OCI-LY1 (cell line): ENCODE measurements at regions not wholly inside any gene's neighbourhood (a gene's known extent, or its start where the extent isn't known, plus 50 kb on each side); places are given as distances from the start of the nearest gene placed in this dataset.
"Not testable (repeated sequence)": the region's sequence is repeated elsewhere in the genome, so short reads cannot be mapped to it uniquely, and the experiment has no call there.

Experiments used
- H2AFZ ChIP-seq: fragments of 200-600 bp; sonication (generic), shearing (Covaris generic); 2 replicates; pipeline ENCODE4 v1.6.0; 2014; ENCODE audit warnings: antibody characterized with exemption, mild to moderate bottlenecking, low read length
- H3F3A ChIP-seq: fragments of 200-600 bp; sonication (generic), shearing (Covaris generic); 2 replicates; pipeline ENCODE4 v1.6.0; 2014; ENCODE audit warnings: mild to moderate bottlenecking, antibody characterized with exemption, low read length, moderate library complexity; ENCODE audit not compliant: insufficient read depth
- H3K27ac ChIP-seq: fragments of 200-600 bp; sonication (generic); 2 replicates; pipeline ENCODE4 v1.5.1; 2014; ENCODE audit warnings: low read length, mixed run types, mild to moderate bottlenecking, low read depth; ENCODE audit not compliant: poor library complexity, severe bottlenecking
- H3K27me3 ChIP-seq: fragments of 200-600 bp; sonication (generic); 2 replicates; pipeline ENCODE4 v1.6.0; 2014; ENCODE audit warnings: antibody characterized with exemption, mild to moderate bottlenecking, low read length, moderate library complexity; ENCODE audit not compliant: insufficient read depth
- H3K36me3 ChIP-seq: fragments of 200-600 bp; sonication (generic); 2 replicates; pipeline ENCODE4 v1.6.1; 2014; ENCODE audit warnings: mild to moderate bottlenecking, antibody characterized with exemption, low read length, moderate library complexity, mixed read lengths; ENCODE audit not compliant: insufficient read depth
- H3K4me1 ChIP-seq: fragments of 200-600 bp; sonication (generic); 2 replicates; pipeline ENCODE4 v1.5.1; 2014; ENCODE audit warnings: mild to moderate bottlenecking, low read length, moderate library complexity; ENCODE audit not compliant: insufficient read depth, severe bottlenecking
- H3K4me2 ChIP-seq: fragments of 200-600 bp; sonication (generic), shearing (Covaris generic); 2 replicates; pipeline ENCODE4 v1.6.1; 2014; ENCODE audit warnings: low read length
- H3K4me3 ChIP-seq: fragments of 200-600 bp; sonication (generic); 2 replicates; pipeline ENCODE4 v1.5.1; 2014; ENCODE audit warnings: low read length, low read depth, mild to moderate bottlenecking, mixed read lengths; ENCODE audit not compliant: poor library complexity, severe bottlenecking
- H3K79me2 ChIP-seq: fragments of 200-600 bp; shearing (Covaris generic); 2 replicates; pipeline ENCODE4 v1.6.1; 2016; ENCODE audit warnings: mixed run types, low read length, mixed read lengths; ENCODE audit not compliant: insufficient read depth
- H3K9ac ChIP-seq: fragments of 200-600 bp; sonication (generic), shearing (Covaris generic); 2 replicates; pipeline ENCODE4 v1.6.1; 2014; ENCODE audit warnings: mild to moderate bottlenecking, low read length, mixed read lengths
- H3K9me2 ChIP-seq: fragments of 200-600 bp; sonication (generic), shearing (Covaris generic); 2 replicates; pipeline ENCODE4 v1.6.1; 2014; ENCODE audit warnings: low read depth, mild to moderate bottlenecking, low read length, mixed read lengths
- H3K9me3 ChIP-seq: fragments of 200-600 bp; shearing (Covaris generic); 2 replicates; pipeline ENCODE4 v1.6.1; 2014; ENCODE audit warnings: low read length, mixed read lengths
- H4K20me1 ChIP-seq: fragments of 200-600 bp; sonication (generic), shearing (Covaris generic); 2 replicates; pipeline ENCODE4 v1.6.0; 2016; ENCODE audit warnings: mild to moderate bottlenecking, low read length; ENCODE audit not compliant: insufficient read depth
- CTCF ChIP-seq: fragments of 200-600 bp; sonication (generic), shearing (Covaris generic); IDR thresholded peaks from 2 replicates; pipeline ENCODE4 v1.5.1; 2017; ENCODE audit warnings: mild to moderate bottlenecking, antibody characterized with exemption, low read length, moderate library complexity, mixed read lengths
- EZH2 ChIP-seq: fragments of 200-600 bp; sonication (generic), shearing (Covaris generic); IDR thresholded peaks from 2 replicates; pipeline ENCODE4 v1.8.0; 2017; ENCODE audit warnings: borderline replicate concordance, mixed run types, mild to moderate bottlenecking, antibody characterized with exemption, low read length, moderate library complexity, mixed read lengths

GRCh38 chr1:173314656-173315055, 107.5 kb upstream of the TNFSF4 start:
- Histone ChIP-seq H3K4me2 (no peak overlapping the region), H3K36me3 (no peaks in the 10 kb centered on the region), H3K27me3 (no peaks in the 10 kb centered on the region), H3K27ac (no peak overlapping the region), H2AFZ (no peak overlapping the region), H3F3A (no peaks in the 10 kb centered on the region), H3K4me3 (no peak overlapping the region), H3K9me2 (no peaks in the 10 kb centered on the region), H3K9me3 (no peaks in the 10 kb centered on the region), H3K9ac (no peak overlapping the region), H4K20me1 (no peaks in the 10 kb centered on the region), H3K4me1 (no peaks in the 10 kb centered on the region), H3K79me2 (no peaks in the 10 kb centered on the region)
- TF ChIP-seq EZH2 (no peak), CTCF (no peak)

GRCh38 chr1:173315296-173315695, 108.2 kb upstream of the TNFSF4 start:
- Histone ChIP-seq H3K4me1 (no peaks in the 10 kb centered on the region), H3K79me2 (no peaks in the 10 kb centered on the region)

GRCh38 chr1:173318788-173319187, 111.7 kb upstream of the TNFSF4 start:
- H3K27me3 ChIP-seq = no peaks in the 10 kb centered on the region
- H3K4me3 ChIP-seq = no peak overlapping the region
- no peaks in the 10 kb centered on the region for H4K20me1 ChIP-seq
- no peak overlapping the region for H3K4me2 ChIP-seq
- H3F3A ChIP-seq = no peaks in the 10 kb centered on the region
- no peaks in the 10 kb centered on the region for H3K9me2 ChIP-seq
- H3K36me3 ChIP-seq = no peaks in the 10 kb centered on the region
- no peaks in the 10 kb centered on the region for H3K4me1 ChIP-seq
- no peaks in the 10 kb centered on the region for H3K79me2 ChIP-seq
- no peak overlapping the region for H3K27ac ChIP-seq
- no peak overlapping the region for H3K9ac ChIP-seq
- H2AFZ ChIP-seq = no peak overlapping the region
- TF ChIP-seq EZH2 (no peak), CTCF (no peak)
- no peaks in the 10 kb centered on the region for H3K9me3 ChIP-seq

More at GRCh38 chr1:173315296-173315695, 108.2 kb upstream of the TNFSF4 start:
- Histone ChIP-seq H3K9me2 (no peaks in the 10 kb centered on the region), H3K4me3 (no peak overlapping the region), H3K4me2 (no peak overlapping the region), H2AFZ (no peak overlapping the region), H3K9ac (no peak overlapping the region), H4K20me1 (no peaks in the 10 kb centered on the region), H3K36me3 (no peaks in the 10 kb centered on the region), H3F3A (no peaks in the 10 kb centered on the region), H3K27ac (no peak overlapping the region), H3K9me3 (no peaks in the 10 kb centered on the region), H3K27me3 (no peaks in the 10 kb centered on the region)
- TF ChIP-seq EZH2 (no peak), CTCF (no peak)

DNA sequence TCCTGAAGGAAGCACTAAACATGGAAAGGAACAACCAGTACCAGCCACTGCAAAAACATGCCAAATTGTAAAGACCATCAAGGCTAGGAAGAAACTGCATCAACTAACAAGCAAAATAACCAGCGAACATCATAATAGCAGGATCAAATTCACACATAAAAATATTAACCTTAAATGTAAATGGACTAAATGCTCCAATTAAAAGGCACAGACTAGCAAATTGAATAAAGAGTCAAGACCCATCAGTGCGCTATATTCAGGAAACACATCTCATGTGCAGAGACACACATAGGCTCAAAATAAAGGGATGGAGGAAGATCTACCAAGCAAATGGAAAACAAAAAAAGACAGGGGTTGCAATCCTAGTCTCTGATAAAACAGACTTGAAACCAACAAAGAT, 117.2 kb upstream of the TNFSF4 start:
- H3K9me3 ChIP-seq, H3K79me2 ChIP-seq, H3K27ac ChIP-seq, H4K20me1 ChIP-seq, H3K27me3 ChIP-seq, H3K36me3 ChIP-seq, H3K4me3 ChIP-seq, H3K4me1 ChIP-seq, H2AFZ ChIP-seq, H3K9me2 ChIP-seq, H3F3A ChIP-seq, H3K4me2 ChIP-seq, H3K9ac ChIP-seq: not testable (repeated sequence)

DNA sequence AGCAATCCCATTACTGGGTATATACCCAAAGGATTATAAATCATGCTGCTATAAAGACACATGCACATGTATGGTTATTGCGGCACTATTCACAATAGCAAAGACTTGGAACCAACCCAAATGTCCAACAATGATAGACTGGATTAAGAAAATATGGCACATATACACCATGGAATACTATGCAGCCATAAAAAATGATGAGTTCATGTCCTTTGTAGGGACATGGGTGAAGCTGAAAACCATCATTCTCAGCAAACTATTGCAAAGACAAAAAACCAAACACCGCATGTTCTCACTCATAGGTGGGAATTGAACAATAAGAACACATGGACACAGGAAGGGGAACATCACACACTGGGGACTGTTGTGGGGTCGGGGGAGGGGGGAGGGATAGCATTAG, 120.9 kb upstream of the TNFSF4 start:
- H3K27me3 ChIP-seq, H2AFZ ChIP-seq, H3K36me3 ChIP-seq: not testable (repeated sequence)

More for the DNA sequence above, 120.9 kb upstream of the TNFSF4 start:
- not testable (repeated sequence) for H3K9ac ChIP-seq, H3K79me2 ChIP-seq, H3K9me2 ChIP-seq, H3F3A ChIP-seq, H3K4me2 ChIP-seq, H3K4me3 ChIP-seq, H3K4me1 ChIP-seq, H3K27ac ChIP-seq, H4K20me1 ChIP-seq, H3K9me3 ChIP-seq
